ENCODE measurements at regions not wholly inside any gene's neighbourhood (a gene's known extent, or its start where the extent isn't known, plus 50 kb on each side); places are given as distances from the start of the nearest gene placed in this dataset.

GRCh38 chrX:25278341-25278740 lies 262.6 kb upstream of the ARX start:
- H2AFZ ChIP-seq, result no peak overlapping the region
- no peaks in the 10 kb centered on the region for H3K9me2 ChIP-seq (replicated peaks; ENCODE audit: insufficient read depth)
- H4K20me1 ChIP-seq (ENCODE audit: insufficient read depth, poor library complexity, severe bottlenecking), result no peaks in the 10 kb centered on the region
- TF ChIP-seq EZH2 (IDR thresholded peaks at IDR 0.05; ENCODE audit: borderline replicate concordance), result no peak
- TF ChIP-seq EZH2phosphoT487 (IDR thresholded peaks at IDR 0.05; ENCODE audit: low read depth, severe bottlenecking, unreplicated experiment), result no peak
- TF ChIP-seq CTCF (IDR thresholded peaks at IDR 0.05; ENCODE audit: poor library complexity), result no peak
- no peaks in the 10 kb centered on the region for H3K27me3 ChIP-seq
- no peak for DNase-seq (ENCODE audit: low spot score)
- no peak overlapping the region for H3K27ac ChIP-seq
- no peak overlapping the region for H3K4me2 ChIP-seq
- H3K79me2 ChIP-seq, result no peaks in the 10 kb centered on the region
- H3K36me3 ChIP-seq (replicated peaks; ENCODE audit: insufficient read depth, low read depth), result no peaks in the 10 kb centered on the region
- no peaks in the 10 kb centered on the region for H3K4me1 ChIP-seq (ENCODE audit: insufficient read depth)
- H3K4me3 ChIP-seq, result no peak overlapping the region
- H3K9me3 ChIP-seq (ENCODE audit: low read depth), result no peaks in the 10 kb centered on the region

GRCh38 chrX:25277574-25277973 lies 261.8 kb upstream of the ARX start:
- no peak for TF ChIP-seq EZH2 (IDR thresholded peaks at IDR 0.05; ENCODE audit: borderline replicate concordance)
- TF ChIP-seq CTCF (IDR thresholded peaks at IDR 0.05; ENCODE audit: poor library complexity), result no peak
- TF ChIP-seq EZH2phosphoT487 (IDR thresholded peaks at IDR 0.05; ENCODE audit: low read depth, severe bottlenecking, unreplicated experiment), result no peak
- WGBS (ENCODE audit: low lambda C conversion rate, missing lambda C conversion rate), result 70% methylated on average over 3 of the region's 3 CpGs

GRCh38 chrX:25275159-25275558 lies 259.4 kb upstream of the ARX start:
- Histone ChIP-seq H2AFZ (no peak overlapping the region), H3K9me2 (replicated peaks; ENCODE audit: insufficient read depth) (no peaks in the 10 kb centered on the region), H4K20me1 (ENCODE audit: insufficient read depth, poor library complexity, severe bottlenecking) (no peaks in the 10 kb centered on the region), H3K4me1 (ENCODE audit: insufficient read depth) (no peaks in the 10 kb centered on the region), H3K4me3 (no peak overlapping the region), H3K9me3 (ENCODE audit: low read depth) (no peaks in the 10 kb centered on the region), H3K27me3 (no peaks in the 10 kb centered on the region), H3K4me2 (no peak overlapping the region), H3K27ac (no peak overlapping the region), H3K36me3 (replicated peaks; ENCODE audit: insufficient read depth, low read depth) (no peaks in the 10 kb centered on the region), H3K79me2 (no peaks in the 10 kb centered on the region)
- no peak for DNase-seq (ENCODE audit: low spot score)
- TF ChIP-seq EZH2 (IDR thresholded peaks at IDR 0.05; ENCODE audit: borderline replicate concordance), result no peak
- TF ChIP-seq CTCF (IDR thresholded peaks at IDR 0.05; ENCODE audit: poor library complexity), result no peak
- TF ChIP-seq EZH2phosphoT487 (IDR thresholded peaks at IDR 0.05; ENCODE audit: low read depth, severe bottlenecking, unreplicated experiment), result no peak
- WGBS (ENCODE audit: low lambda C conversion rate, missing lambda C conversion rate), result 75% methylated on average over 3 of the region's 3 CpGs

More at GRCh38 chrX:25277574-25277973, 261.8 kb upstream of the ARX start:
- Histone ChIP-seq H3K27me3 (no peaks in the 10 kb centered on the region), H2AFZ (no peak overlapping the region), H3K9me2 (replicated peaks; ENCODE audit: insufficient read depth) (no peaks in the 10 kb centered on the region), H4K20me1 (ENCODE audit: insufficient read depth, poor library complexity, severe bottlenecking) (no peaks in the 10 kb centered on the region), H3K4me2 (no peak overlapping the region), H3K9me3 (ENCODE audit: low read depth) (no peaks in the 10 kb centered on the region), H3K4me1 (ENCODE audit: insufficient read depth) (no peaks in the 10 kb centered on the region), H3K79me2 (no peaks in the 10 kb centered on the region), H3K36me3 (replicated peaks; ENCODE audit: insufficient read depth, low read depth) (no peaks in the 10 kb centered on the region), H3K27ac (no peak overlapping the region), H3K4me3 (no peak overlapping the region)
- DNase-seq (ENCODE audit: low spot score), result no peak

GRCh38 chrX:25241461-25241860 lies 225.7 kb upstream of the ARX start:
- no peaks in the 10 kb centered on the region for H3K4me1 ChIP-seq (ENCODE audit: insufficient read depth)
- H3K36me3 ChIP-seq (replicated peaks; ENCODE audit: insufficient read depth, low read depth), result no peaks in the 10 kb centered on the region
- H3K4me3 ChIP-seq, result no peak overlapping the region
- H3K27me3 ChIP-seq, result no peaks in the 10 kb centered on the region
- TF ChIP-seq EZH2phosphoT487 (IDR thresholded peaks at IDR 0.05; ENCODE audit: low read depth, severe bottlenecking, unreplicated experiment) (no peak), EZH2 (IDR thresholded peaks at IDR 0.05; ENCODE audit: borderline replicate concordance) (no peak), CTCF (IDR thresholded peaks at IDR 0.05; ENCODE audit: poor library complexity) (no peak)
- DNase-seq (ENCODE audit: low spot score), result no peak
- H3K4me2 ChIP-seq, result no peak overlapping the region
- H4K20me1 ChIP-seq (ENCODE audit: insufficient read depth, poor library complexity, severe bottlenecking), result no peaks in the 10 kb centered on the region
- H3K9me3 ChIP-seq (ENCODE audit: low read depth), result no peaks in the 10 kb centered on the region
- H3K9me2 ChIP-seq (replicated peaks; ENCODE audit: insufficient read depth), result no peaks in the 10 kb centered on the region
- H3K27ac ChIP-seq, result no peak overlapping the region
- H2AFZ ChIP-seq, result no peak overlapping the region
- H3K79me2 ChIP-seq, result no peaks in the 10 kb centered on the region
- 66% methylated on average over 2 of the region's 2 CpGs for WGBS (ENCODE audit: low lambda C conversion rate, missing lambda C conversion rate)
